Hepatocyte (in vitro differentiated cells): ENCODE measurements at regions not wholly inside any gene's neighbourhood (a gene's known extent, or its start where the extent isn't known, plus 50 kb on each side); places are given as distances from the start of the nearest gene placed in this dataset.

Experiments
- EZH2 ChIP-seq: fragments of 200-600 bp; sonication (generic); IDR thresholded peaks from 2 replicates; pipeline ENCODE4 v1.6.1; 2016; ENCODE audit warnings: antibody characterized with exemption, mild to moderate bottlenecking, borderline replicate concordance
- EZH2phosphoT487 ChIP-seq: fragments of 200-600 bp; sonication (generic); IDR thresholded peaks from one replicate; pipeline ENCODE4 v1.6.1; 2018; ENCODE audit warnings: antibody characterized with exemption, mild to moderate bottlenecking, low read depth, moderate library complexity; ENCODE audit not compliant: unreplicated experiment, severe bottlenecking
- TF ChIP-seq, protein P1 (sequence below): fragments of 200-600 bp; sonication (generic); IDR thresholded peaks from 2 replicates; pipeline ENCODE4 v1.5.1; 2016; ENCODE audit warnings: antibody characterized with exemption, mild to moderate bottlenecking; ENCODE audit not compliant: poor library complexity

DNA sequence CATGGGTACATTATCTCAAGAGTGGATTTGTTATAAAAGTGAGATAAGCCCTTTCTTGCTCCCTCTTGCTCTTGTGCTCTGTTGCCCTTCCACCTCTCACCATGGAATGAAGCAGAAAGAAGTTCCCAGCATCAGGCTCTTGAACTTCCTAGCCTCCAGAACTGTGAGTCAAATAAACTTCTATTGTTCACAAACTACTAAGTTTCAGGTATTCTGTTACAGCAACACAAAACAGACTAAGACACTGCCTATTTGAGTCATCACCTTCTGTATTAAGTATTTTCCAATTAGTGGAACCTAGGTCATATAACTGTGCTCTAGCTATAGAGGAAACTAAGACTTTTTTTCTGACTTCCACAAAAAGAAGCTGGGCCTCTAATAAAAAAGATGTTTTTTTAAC is 201.2 kb upstream of the FOXG1 start:
- TF ChIP-seq, protein P1, sequence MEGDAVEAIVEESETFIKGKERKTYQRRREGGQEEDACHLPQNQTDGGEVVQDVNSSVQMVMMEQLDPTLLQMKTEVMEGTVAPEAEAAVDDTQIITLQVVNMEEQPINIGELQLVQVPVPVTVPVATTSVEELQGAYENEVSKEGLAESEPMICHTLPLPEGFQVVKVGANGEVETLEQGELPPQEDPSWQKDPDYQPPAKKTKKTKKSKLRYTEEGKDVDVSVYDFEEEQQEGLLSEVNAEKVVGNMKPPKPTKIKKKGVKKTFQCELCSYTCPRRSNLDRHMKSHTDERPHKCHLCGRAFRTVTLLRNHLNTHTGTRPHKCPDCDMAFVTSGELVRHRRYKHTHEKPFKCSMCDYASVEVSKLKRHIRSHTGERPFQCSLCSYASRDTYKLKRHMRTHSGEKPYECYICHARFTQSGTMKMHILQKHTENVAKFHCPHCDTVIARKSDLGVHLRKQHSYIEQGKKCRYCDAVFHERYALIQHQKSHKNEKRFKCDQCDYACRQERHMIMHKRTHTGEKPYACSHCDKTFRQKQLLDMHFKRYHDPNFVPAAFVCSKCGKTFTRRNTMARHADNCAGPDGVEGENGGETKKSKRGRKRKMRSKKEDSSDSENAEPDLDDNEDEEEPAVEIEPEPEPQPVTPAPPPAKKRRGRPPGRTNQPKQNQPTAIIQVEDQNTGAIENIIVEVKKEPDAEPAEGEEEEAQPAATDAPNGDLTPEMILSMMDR: no peak
- TF ChIP-seq EZH2phosphoT487 (no peak), EZH2 (no peak)
